ENCODE measurements at regions not wholly inside any gene's neighbourhood (a gene's known extent, or its start where the extent isn't known, plus 50 kb on each side); places are given as distances from the start of the nearest gene placed in this dataset.

GRCh38 chr5:102579379-102579778 lies 80.6 kb upstream of the SLCO6A1 start:
- TF ChIP-seq EZH2 (IDR thresholded peaks at IDR 0.05; ENCODE audit: insufficient read depth, poor library complexity, severe bottlenecking) (no peak), EZH2phosphoT487 (IDR thresholded peaks at IDR 0.05; ENCODE audit: insufficient read depth, low read depth) (no peak)
